ENCODE measurements at regions not wholly inside any gene's neighbourhood (a gene's known extent, or its start where the extent isn't known, plus 50 kb on each side); places are given as distances from the start of the nearest gene placed in this dataset.

DNA sequence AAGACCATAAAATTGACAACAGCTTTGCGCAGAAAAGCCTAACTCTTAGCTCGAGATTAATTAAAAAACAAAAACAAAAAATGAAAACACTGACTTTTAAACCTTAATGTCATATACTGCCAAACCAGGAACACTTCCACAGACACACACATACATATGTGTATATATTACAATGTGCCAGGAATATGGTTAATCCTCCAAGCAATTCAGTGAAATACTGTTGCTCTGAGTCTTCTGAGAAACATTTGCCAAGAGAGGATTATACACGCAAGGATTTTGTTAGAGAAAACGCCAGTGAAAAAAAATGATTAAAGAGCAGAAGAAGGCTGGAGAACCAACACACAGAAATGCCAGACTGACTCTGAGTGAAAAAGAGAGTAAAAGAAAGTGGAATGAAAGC lies 116.7 kb upstream of the CHRM3 start:
- Histone ChIP-seq H3K36me3 (no peaks in the 10 kb centered on the region), H3K27ac (no peak overlapping the region), H3K27me3 (no peaks in the 10 kb centered on the region), H3K4me1 (no peaks in the 10 kb centered on the region), H3K9me3 (no peaks in the 10 kb centered on the region), H3K4me3 (replicated peaks in 1 of 3) (no peak overlapping the region)
- DNase-seq = no peak
- intact Hi-C loops (cut with DNase I) = no loop called here
- 85 to 87% methylated on average over 4 of the region's 4 CpGs for WGBS, 2 donors
- TF ChIP-seq POLR2A (IDR thresholded peaks at IDR 0.05) = no peak
- TF ChIP-seq, protein P1, sequence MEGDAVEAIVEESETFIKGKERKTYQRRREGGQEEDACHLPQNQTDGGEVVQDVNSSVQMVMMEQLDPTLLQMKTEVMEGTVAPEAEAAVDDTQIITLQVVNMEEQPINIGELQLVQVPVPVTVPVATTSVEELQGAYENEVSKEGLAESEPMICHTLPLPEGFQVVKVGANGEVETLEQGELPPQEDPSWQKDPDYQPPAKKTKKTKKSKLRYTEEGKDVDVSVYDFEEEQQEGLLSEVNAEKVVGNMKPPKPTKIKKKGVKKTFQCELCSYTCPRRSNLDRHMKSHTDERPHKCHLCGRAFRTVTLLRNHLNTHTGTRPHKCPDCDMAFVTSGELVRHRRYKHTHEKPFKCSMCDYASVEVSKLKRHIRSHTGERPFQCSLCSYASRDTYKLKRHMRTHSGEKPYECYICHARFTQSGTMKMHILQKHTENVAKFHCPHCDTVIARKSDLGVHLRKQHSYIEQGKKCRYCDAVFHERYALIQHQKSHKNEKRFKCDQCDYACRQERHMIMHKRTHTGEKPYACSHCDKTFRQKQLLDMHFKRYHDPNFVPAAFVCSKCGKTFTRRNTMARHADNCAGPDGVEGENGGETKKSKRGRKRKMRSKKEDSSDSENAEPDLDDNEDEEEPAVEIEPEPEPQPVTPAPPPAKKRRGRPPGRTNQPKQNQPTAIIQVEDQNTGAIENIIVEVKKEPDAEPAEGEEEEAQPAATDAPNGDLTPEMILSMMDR (IDR thresholded peaks at IDR 0.05) = no peak

DNA sequence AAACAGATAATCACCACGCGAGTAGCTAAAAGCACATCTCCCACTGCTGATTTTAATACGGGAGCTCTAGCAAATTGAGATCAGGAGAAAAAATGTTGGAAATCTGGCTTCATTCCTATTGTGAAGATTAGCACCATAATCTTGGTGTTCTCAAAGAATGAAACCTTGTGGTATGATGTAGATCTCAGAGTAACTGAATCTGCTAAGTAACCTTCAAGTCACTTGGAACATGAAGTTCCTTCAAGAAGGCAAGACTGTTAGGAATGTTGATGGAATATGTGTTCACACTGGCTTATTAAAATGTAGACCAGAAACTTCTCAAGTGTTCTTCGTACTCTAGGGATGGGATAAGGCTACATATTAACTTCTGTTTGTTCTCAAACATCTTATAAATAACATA lies 117.4 kb upstream of the CHRM3 start:
- Histone ChIP-seq H3K27ac (no peak overlapping the region), H3K9me3 (no peaks in the 10 kb centered on the region), H3K4me1 (no peaks in the 10 kb centered on the region), H3K36me3 (no peaks in the 10 kb centered on the region), H3K27me3 (no peaks in the 10 kb centered on the region), H3K4me3 (replicated peaks in 1 of 3) (no peak overlapping the region)
- no peak for DNase-seq
- TF ChIP-seq POLR2A (IDR thresholded peaks at IDR 0.05) = no peak
- TF ChIP-seq, protein P1 (IDR thresholded peaks at IDR 0.05) = no peak
- intact Hi-C loops (cut with DNase I) = no loop called here
- 87 to 90% methylated on average over 4 of the region's 4 CpGs for WGBS, 2 donors

DNA sequence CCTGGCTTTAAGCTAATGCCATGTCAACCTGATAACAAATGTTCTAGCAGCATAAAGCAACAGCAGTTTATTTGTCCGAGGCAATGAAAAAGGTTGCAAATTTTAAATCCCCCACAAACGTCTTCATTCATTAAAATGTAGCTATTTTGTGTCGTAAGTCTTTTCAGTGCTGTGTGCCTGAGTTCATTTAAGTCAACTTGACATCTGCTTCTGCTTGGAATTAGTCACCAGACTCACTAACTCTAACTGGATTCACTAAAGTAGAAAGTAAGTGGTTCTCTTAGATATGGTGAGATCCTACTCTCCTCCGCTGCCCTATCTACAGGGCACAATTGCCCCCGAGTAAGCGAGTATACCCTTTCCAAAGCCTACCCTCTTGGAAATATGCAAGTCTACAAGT lies 118.4 kb upstream of the CHRM3 start:
- WGBS, 2 donors = 83 to 86% methylated on average over 6 of the region's 6 CpGs
- TF ChIP-seq POLR2A (IDR thresholded peaks at IDR 0.05) = no peak

DNA sequence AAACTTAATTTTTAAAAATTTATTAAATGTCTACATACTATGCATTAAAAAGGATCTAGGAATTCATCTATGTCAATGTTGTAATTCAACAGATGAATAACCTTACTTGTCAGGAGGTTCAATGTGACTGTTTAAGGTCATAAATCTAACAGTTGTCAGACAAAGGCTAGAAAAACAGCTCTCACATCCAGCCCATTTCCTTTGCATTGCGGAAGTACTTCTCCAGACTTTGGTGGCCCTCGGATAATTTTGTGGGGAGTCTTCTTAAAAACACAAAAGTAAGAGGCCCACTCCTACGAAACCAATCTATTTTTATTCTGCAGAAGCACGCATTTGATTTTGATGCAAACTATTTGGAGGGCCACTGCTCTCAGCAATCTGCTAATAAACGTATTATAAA lies 122.6 kb upstream of the CHRM3 start:
- intact Hi-C loops (cut with DNase I) = no loop called here
- Histone ChIP-seq H3K4me1 (no peaks in the 10 kb centered on the region), H3K27me3 (no peaks in the 10 kb centered on the region), H3K27ac (no peak overlapping the region), H3K9me3 (no peaks in the 10 kb centered on the region), H3K36me3 (no peaks in the 10 kb centered on the region), H3K4me3 (replicated peaks in 1 of 3) (no peak overlapping the region)
- TF ChIP-seq POLR2A (IDR thresholded peaks at IDR 0.05) = no peak
- TF ChIP-seq, protein P1 (IDR thresholded peaks at IDR 0.05) = no peak
- 69 to 76% methylated on average over 5 of the region's 5 CpGs for WGBS, 2 donors
- no peak for DNase-seq

More for the DNA sequence above, 118.4 kb upstream of the CHRM3 start:
- Histone ChIP-seq H3K4me1 (no peaks in the 10 kb centered on the region), H3K9me3 (no peaks in the 10 kb centered on the region), H3K36me3 (no peaks in the 10 kb centered on the region), H3K27ac (no peak overlapping the region), H3K27me3 (no peaks in the 10 kb centered on the region), H3K4me3 (replicated peaks in 1 of 3) (no peak overlapping the region)
- DNase-seq = no peak
- intact Hi-C loops (cut with DNase I) = no loop called here

DNA sequence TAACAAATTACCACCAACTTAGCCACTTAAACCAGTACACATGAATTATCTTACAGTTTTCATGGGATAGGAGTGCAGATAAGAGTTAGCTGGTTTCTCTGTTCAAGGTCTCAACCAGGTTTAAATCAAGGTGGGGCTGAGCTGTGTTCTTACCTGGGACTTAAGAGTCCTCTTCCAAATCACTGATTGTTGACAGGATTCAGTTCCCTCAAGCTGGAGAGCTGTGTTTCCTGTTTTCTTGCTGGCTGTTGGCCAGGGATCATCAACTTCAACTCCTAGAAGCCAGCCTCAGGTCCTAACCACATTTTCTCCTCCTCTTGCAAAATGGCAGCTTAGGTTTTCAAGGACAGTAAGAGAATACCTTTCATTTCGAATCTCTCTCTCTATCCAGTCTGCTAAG lies 123.8 kb upstream of the CHRM3 start:
- intact Hi-C loops (cut with DNase I) = no loop called here
- Histone ChIP-seq H3K36me3 (no peaks in the 10 kb centered on the region), H3K9me3 (no peaks in the 10 kb centered on the region), H3K27me3 (no peaks in the 10 kb centered on the region), H3K4me3 (replicated peaks in 1 of 3) (no peak overlapping the region), H3K27ac (no peak overlapping the region), H3K4me1 (no peaks in the 10 kb centered on the region)
- peak; percentile 32 to 43 for DNase-seq
- TF ChIP-seq, protein P1 (IDR thresholded peaks at IDR 0.05) = no peak
- TF ChIP-seq POLR2A (IDR thresholded peaks at IDR 0.05) = no peak
- WGBS, 2 donors = 71 to 73% methylated on average over 1 of the region's 1 CpG

DNA sequence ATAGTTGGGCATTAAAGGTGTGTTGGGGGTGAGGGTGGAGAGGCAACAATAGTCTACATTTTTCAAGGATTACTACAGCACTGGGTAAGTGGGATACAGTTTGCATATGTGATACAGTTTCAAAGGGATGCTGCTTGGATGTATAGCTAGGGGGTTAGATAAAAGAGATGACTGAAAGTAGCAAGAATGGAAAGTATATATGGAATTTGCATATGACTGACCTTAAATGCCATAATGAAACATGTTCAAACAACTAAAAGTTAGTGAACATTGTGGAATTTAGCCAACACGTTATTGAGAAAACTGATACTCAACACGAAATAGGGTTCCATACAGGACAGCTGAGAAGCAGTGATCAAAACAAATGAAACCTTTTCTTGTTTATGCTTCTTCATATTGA lies 124.8 kb upstream of the CHRM3 start:
- H3K4me1 ChIP-seq = no peaks in the 10 kb centered on the region
- intact Hi-C loops (cut with DNase I) = no loop called here

More for the DNA sequence above, 124.8 kb upstream of the CHRM3 start:
- Histone ChIP-seq H3K4me3 (replicated peaks in 1 of 3) (no peak overlapping the region), H3K9me3 (no peaks in the 10 kb centered on the region), H3K27ac (no peak overlapping the region), H3K36me3 (no peaks in the 10 kb centered on the region), H3K27me3 (no peaks in the 10 kb centered on the region)
- TF ChIP-seq POLR2A (IDR thresholded peaks at IDR 0.05) = no peak
- TF ChIP-seq, protein P1 (IDR thresholded peaks at IDR 0.05) = no peak
- WGBS, 2 donors = 90 to 91% methylated on average over 2 of the region's 2 CpGs
- DNase-seq = no peak
